CD14-positive monocyte (primary cell): ENCODE measurements at regions not wholly inside any gene's neighbourhood (a gene's known extent, or its start where the extent isn't known, plus 50 kb on each side); places are given as distances from the start of the nearest gene placed in this dataset.

Experiments used
- DNase-seq, 3 donors: peaks; one replicate each; pipeline ENCODE4 v3.0.0-alpha.2; 2011 to 2022
- H2AFZ ChIP-seq: 2 replicates; pipeline ENCODE4 v1.6.0; 2012; ENCODE audit warnings: mild to moderate bottlenecking, low read depth, low read length, inconsistent platforms; ENCODE audit not compliant: insufficient read depth, poor library complexity, severe bottlenecking
- H3K27ac ChIP-seq, 2 donors: 1 replicate in 1 of 2; 2 replicates in 1 of 2; pipeline ENCODE4 v1.5.1; 2012 to 2013; ENCODE audit warnings: low read length in 2 of 2, control low read depth in 1 of 2, inconsistent platforms in 1 of 2, low read depth in 1 of 2, mild to moderate bottlenecking in 1 of 2
- H3K27me3 ChIP-seq, 2 donors: one replicate each; pipeline versions ENCODE4 v1.6.0 to v1.6.1; 2011 to 2013; ENCODE audit warnings: low read length in 2 of 2; ENCODE audit not compliant: control insufficient read depth in 2 of 2, insufficient read depth in 2 of 2
- H3K36me3 ChIP-seq, 2 donors: replicated peaks in 1 of 2; 1 replicate in 1 of 2; 2 replicates in 1 of 2; pipeline versions ENCODE4 v1.5.1 to v1.6.1; 2012 to 2013; ENCODE audit warnings: low read length in 2 of 2, control low read depth in 1 of 2, inconsistent platforms in 1 of 2, mild to moderate bottlenecking in 1 of 2; ENCODE audit not compliant: insufficient read depth in 2 of 2, control insufficient read depth in 1 of 2
- H3K4me1 ChIP-seq, 2 donors: 1 replicate in 1 of 2; 2 replicates in 1 of 2; pipeline versions ENCODE4 v1.5.1 to v1.6.1; 2012 to 2013; ENCODE audit warnings: low read length in 2 of 2, control low read depth in 1 of 2, inconsistent platforms in 1 of 2, mild to moderate bottlenecking in 1 of 2, moderate library complexity in 1 of 2; ENCODE audit not compliant: insufficient read depth in 2 of 2, control insufficient read depth in 1 of 2
- H3K4me2 ChIP-seq: replicated peaks from 2 replicates; pipeline ENCODE3; 2012; ENCODE audit warnings: low read length, moderate library complexity, mild to moderate bottlenecking; ENCODE audit not compliant: poor library complexity, severe bottlenecking; ENCODE audit errors: extremely low read depth
- H3K4me3 ChIP-seq, 3 experiments: fragments of 200-600 bp in 1 of 3; sonication (generic) in 1 of 3; replicated peaks in 1 of 3; 1 replicate in 2 of 3; 2 replicates in 1 of 3; pipeline ENCODE4 v1.5.1; 2011 to 2013; ENCODE audit warnings: low read length in 3 of 3, mild to moderate bottlenecking in 3 of 3, control low read depth in 2 of 3, low read depth in 2 of 3, inconsistent platforms in 1 of 3, moderate library complexity in 1 of 3
- H3K79me2 ChIP-seq: 2 replicates; pipeline ENCODE4 v1.6.0; 2012; ENCODE audit warnings: mild to moderate bottlenecking, control low read depth, inconsistent platforms, low read length, moderate library complexity; ENCODE audit not compliant: insufficient read depth
- H3K9ac ChIP-seq: 2 replicates; pipeline ENCODE4 v1.6.0; 2017; ENCODE audit warnings: low read length, mild to moderate bottlenecking; ENCODE audit not compliant: insufficient read depth, poor library complexity, severe bottlenecking
- H3K9me3 ChIP-seq, 2 donors: replicated peaks in 1 of 2; 1 replicate in 1 of 2; 2 replicates in 1 of 2; pipeline versions ENCODE4 v1.5.1 to v1.6.1; 2012 to 2013; ENCODE audit warnings: low read length in 2 of 2, control low read depth in 1 of 2; ENCODE audit not compliant: control insufficient read depth in 1 of 2, insufficient read depth in 1 of 2
- H4K20me1 ChIP-seq: 2 replicates; pipeline ENCODE4 v1.6.0; 2012; ENCODE audit warnings: mild to moderate bottlenecking, low read length, control low read depth, moderate library complexity; ENCODE audit not compliant: insufficient read depth
- H3K27ac Mint-ChIP-seq, 7 donors: one replicate each; pipeline ENCODE4 v1.8.0; 2020; ENCODE audit warnings: mild to moderate bottlenecking in 7 of 7, mixed read lengths in 7 of 7, moderate library complexity in 6 of 7, inconsistent platforms in 2 of 7
- H3K27me3 Mint-ChIP-seq, 3 donors: one replicate each; pipeline ENCODE4 v1.8.0; 2021 to 2022; ENCODE audit warnings: low read depth in 3 of 3, mild to moderate bottlenecking in 3 of 3, mixed read lengths in 3 of 3, moderate library complexity in 3 of 3, inconsistent platforms in 1 of 3
- H3K36me3 Mint-ChIP-seq, 2 donors: one replicate each; pipeline ENCODE4 v1.8.0; 2020; ENCODE audit warnings: mixed read lengths in 2 of 2, inconsistent platforms in 1 of 2, mild to moderate bottlenecking in 1 of 2
- H3K4me1 Mint-ChIP-seq: one replicate; pipeline ENCODE4 v1.8.0; 2020; ENCODE audit warnings: mild to moderate bottlenecking, mixed read lengths
- H3K4me3 Mint-ChIP-seq, 2 donors: one replicate each; pipeline ENCODE4 v1.8.0; 2020; ENCODE audit warnings: mild to moderate bottlenecking in 2 of 2, mixed read lengths in 2 of 2, moderate library complexity in 1 of 2
- H3K9me3 Mint-ChIP-seq, 7 donors: one replicate each; pipeline ENCODE4 v1.8.0; 2020 to 2022; ENCODE audit warnings: mixed read lengths in 7 of 7, mild to moderate bottlenecking in 6 of 7, moderate library complexity in 6 of 7, inconsistent platforms in 2 of 7
- CTCF ChIP-seq: fragments of 200-600 bp; IDR thresholded peaks from one replicate; pipeline ENCODE4 v1.8.0; 2022; ENCODE audit warnings: antibody characterized with exemption, mild to moderate bottlenecking
- WGBS: methylation state at CpG from one replicate; pipeline ENCODE4 v1.1.5; 2013; ENCODE audit warnings: missing lambda C conversion rate; ENCODE audit not compliant: insufficient coverage; 5-methylcytosine and 5-hydroxymethylcytosine counted together
- intact Hi-C, 2 donors: fragments of 100-400 bp; cut with micrococcal nuclease; formaldehyde crosslinking; loops; one replicate each; pipeline versions ENCODE4 v1.15.0 to v1.15.1; 2023

- Mint-ChIP-seq H3K4me3 (peak overlapping the region; percentile 28 to 72), H3K27ac (peak overlapping the region in 5 of 7 donors; percentile 16 to 87 (median 80)), H3K9me3 (peaks cover 0 to 2% (median 0%) of the 10 kb centered on the region in 7 donors), H3K36me3 (no peaks in the 10 kb centered on the region), H3K4me1 (peaks cover 20% of the 10 kb centered on the region), H3K27me3 (peaks cover 15 to 39% (median 31%) of the 10 kb centered on the region in 3 donors)
- H3K36me3 ChIP-seq, result no peaks in the 10 kb centered on the region
- peaks cover 24 to 27% of the 10 kb centered on the region in 2 donors for H3K4me1 ChIP-seq
- H3K4me2 ChIP-seq, result peak overlapping the region; percentile 46
- no peaks in the 10 kb centered on the region for H3K9me3 ChIP-seq
- intact Hi-C loops, result loop anchor here (5.0 to 10.0 kb wide), 3 partner anchors 50 to 130 kb away; no protein-coding TSS in a partner anchor
- 35% methylated on average over 9 of the region's 9 CpGs for WGBS
- H3K9ac ChIP-seq, result no peak overlapping the region
- peak overlapping the region; percentile 15 for H2AFZ ChIP-seq
- no peaks in the 10 kb centered on the region for H4K20me1 ChIP-seq
- no peak for TF ChIP-seq CTCF
- no peak overlapping the region for H3K4me3 ChIP-seq
- peaks cover 0 to 15% of the 10 kb centered on the region in 2 donors for H3K27me3 ChIP-seq
- peak overlapping the region in 1 of 2 donors; percentile 2 for H3K27ac ChIP-seq
- peak; percentile 41 to 46 (median 41) for DNase-seq
- H3K79me2 ChIP-seq, result no peaks in the 10 kb centered on the region
Observed at GRCh38 chr9:121551985-121552753, 52.5 kb upstream of the GGTA1 start.

GRCh38 chr9:121556082-121556481 is 56.4 kb upstream of the GGTA1 start:
- H3K27ac Mint-ChIP-seq, result no peak overlapping the region
- H3K4me3 ChIP-seq, result no peak overlapping the region
- WGBS, result 100% methylated on average over 3 of the region's 3 CpGs

More at GRCh38 chr9:121556082-121556481, 56.4 kb upstream of the GGTA1 start:
- Histone ChIP-seq H3K9ac (no peak overlapping the region), H3K4me2 (no peak overlapping the region), H3K27me3 (peaks cover 0 to 8% of the 10 kb centered on the region in 2 donors), H3K36me3 (no peaks in the 10 kb centered on the region), H3K9me3 (no peaks in the 10 kb centered on the region), H2AFZ (no peak overlapping the region), H4K20me1 (no peaks in the 10 kb centered on the region), H3K4me1 (peaks cover 42 to 48% of the 10 kb centered on the region in 2 donors), H3K79me2 (no peaks in the 10 kb centered on the region), H3K27ac (no peak overlapping the region)
- DNase-seq, result no peak
- no peaks in the 10 kb centered on the region for H3K36me3 Mint-ChIP-seq
- intact Hi-C loops, result loop anchor here in 1 of 2 donors (10.0 kb wide), 1 partner anchor 49 kb away; no protein-coding TSS in a partner anchor
- peaks cover 0 to 2% (median 0%) of the 10 kb centered on the region in 7 donors for H3K9me3 Mint-ChIP-seq
- H3K4me3 Mint-ChIP-seq, result no peak overlapping the region
- TF ChIP-seq CTCF, result no peak
- peaks cover 13 to 20% (median 13%) of the 10 kb centered on the region in 3 donors for H3K27me3 Mint-ChIP-seq
- peaks cover 37% of the 10 kb centered on the region for H3K4me1 Mint-ChIP-seq
